SK-N-SH treated with all-trans-retinoic acid at 6 μM for 48 hours (cell line): ENCODE measurements at regions not wholly inside any gene's neighbourhood (a gene's known extent, or its start where the extent isn't known, plus 50 kb on each side); places are given as distances from the start of the nearest gene placed in this dataset.

Experiments
- ATAC-seq: fragments of 200-7000 bp; cut with Tn5 transposase; 3 replicates; pipeline ENCODE4 v1.9.1; 2020; ENCODE audit warnings: mild to moderate bottlenecking, moderate library complexity
- BACH2 ChIP-seq: fragments of 250-450 bp; sonication (Bioruptor Pico); IDR thresholded peaks from 2 replicates; pipeline ENCODE4 v1.9.0; 2021; ENCODE audit warnings: mild to moderate bottlenecking, borderline replicate concordance
- CREB5 ChIP-seq: fragments of 250-450 bp; sonication (Bioruptor Pico); IDR thresholded peaks from 2 replicates; pipeline ENCODE4 v1.5.1; 2020; ENCODE audit warnings: low read depth, mild to moderate bottlenecking, moderate library complexity
- CSDC2 ChIP-seq: fragments of 250-450 bp; sonication (Bioruptor Pico); IDR thresholded peaks from 2 replicates; pipeline ENCODE4 v1.5.0; 2020; ENCODE audit warnings: mild to moderate bottlenecking, moderate library complexity
- CSRNP3 ChIP-seq: fragments of 250-450 bp; sonication (Bioruptor Pico); IDR thresholded peaks from 2 replicates; pipeline ENCODE4 v1.5.1; 2021; ENCODE audit warnings: mild to moderate bottlenecking, moderate library complexity
- GLIS3 ChIP-seq: fragments of 250-450 bp; sonication (Bioruptor Pico); IDR thresholded peaks from 2 replicates; pipeline ENCODE4 v1.5.0; 2020; ENCODE audit warnings: mild to moderate bottlenecking, moderate library complexity
- ISL1 ChIP-seq: fragments of 250-450 bp; sonication (Bioruptor Pico); IDR thresholded peaks from 2 replicates; pipeline ENCODE4 v2.1.2; 2022; ENCODE audit warnings: mild to moderate bottlenecking, moderate library complexity
- OSR1 ChIP-seq: fragments of 250-450 bp; sonication (Bioruptor Pico); IDR thresholded peaks from 2 replicates; pipeline ENCODE4 v1.8.0; 2022; ENCODE audit warnings: moderate library complexity, mild to moderate bottlenecking, inconsistent platforms
- PATZ1 ChIP-seq: fragments of 250-450 bp; sonication (Bioruptor Pico); IDR thresholded peaks from 2 replicates; pipeline ENCODE4 v1.8.0; 2020; ENCODE audit warnings: mild to moderate bottlenecking, moderate library complexity, borderline replicate concordance
- PPARA ChIP-seq: fragments of 250-450 bp; sonication (Bioruptor Pico); IDR thresholded peaks from 2 replicates; pipeline ENCODE4 v1.5.0; 2020; ENCODE audit warnings: mild to moderate bottlenecking, borderline replicate concordance
- RARB ChIP-seq: fragments of 250-450 bp; sonication (Bioruptor Pico); IDR thresholded peaks from 2 replicates; pipeline ENCODE4 v1.8.0; 2021; ENCODE audit warnings: mild to moderate bottlenecking, moderate library complexity
- SNAI2 ChIP-seq: fragments of 250-450 bp; sonication (Bioruptor Pico); IDR thresholded peaks from 2 replicates; pipeline ENCODE4 v1.5.0; 2020; ENCODE audit warnings: mild to moderate bottlenecking, moderate library complexity
- TCF4 ChIP-seq: fragments of 250-450 bp; sonication (Bioruptor Pico); IDR thresholded peaks from 2 replicates; pipeline ENCODE4 v1.8.0; 2021; ENCODE audit warnings: mild to moderate bottlenecking, moderate library complexity, borderline replicate concordance
- TOX ChIP-seq: fragments of 250-450 bp; sonication (Bioruptor Pico); IDR thresholded peaks from 2 replicates; pipeline ENCODE4 v1.8.0; 2021; ENCODE audit warnings: mild to moderate bottlenecking, moderate library complexity, borderline replicate concordance
- TSHZ2 ChIP-seq: fragments of 250-450 bp; sonication (Bioruptor Pico); IDR thresholded peaks from 2 replicates; pipeline ENCODE4 v1.5.0; 2020; ENCODE audit warnings: mild to moderate bottlenecking, moderate library complexity
- ZC3H10 ChIP-seq: fragments of 250-450 bp; sonication (Bioruptor Pico); IDR thresholded peaks from 2 replicates; pipeline ENCODE4 v1.5.1; 2021; ENCODE audit warnings: mild to moderate bottlenecking, moderate library complexity
- ZFP3 ChIP-seq: fragments of 250-450 bp; sonication (Bioruptor Pico); IDR thresholded peaks from 2 replicates; pipeline ENCODE4 v1.5.0; 2020; ENCODE audit warnings: mild to moderate bottlenecking, moderate library complexity
- ZFP30 ChIP-seq: fragments of 450-650 bp; formaldehyde crosslinking; IDR thresholded peaks from 2 replicates; pipeline ENCODE4 v1.5.0; 2022; ENCODE audit warnings: mild to moderate bottlenecking, moderate library complexity
- ZNF70 ChIP-seq: fragments of 450-650 bp; formaldehyde crosslinking; IDR thresholded peaks from 2 replicates; pipeline ENCODE4 v1.5.0; 2020; ENCODE audit warnings: mild to moderate bottlenecking, moderate library complexity
- ZNF8 ChIP-seq: fragments of 450-650 bp; formaldehyde crosslinking; IDR thresholded peaks from 2 replicates; pipeline ENCODE4 v1.5.0; 2020; ENCODE audit warnings: mild to moderate bottlenecking, moderate library complexity

GRCh38 chr2:236798491-236798890 lies 228.9 kb downstream of the ACKR3 start:
- TF ChIP-seq ISL1 (CRISPR knock-in tag) (no peak), TOX (CRISPR knock-in tag) (no peak), CSRNP3 (CRISPR knock-in tag) (no peak), SNAI2 (CRISPR knock-in tag) (no peak), RARB (CRISPR knock-in tag) (no peak), ZNF8 (CRISPR knock-in tag) (no peak)
- ATAC-seq = no peak

GRCh38 chr2:236799391-236800026 lies 229.9 kb downstream of the ACKR3 start:
- no peak for ATAC-seq
- TF ChIP-seq ZFP3 (CRISPR knock-in tag) (no peak), BACH2 (CRISPR knock-in tag) (no peak), CREB5 (CRISPR knock-in tag) (no peak), TCF4 (CRISPR knock-in tag) (no peak), OSR1 (no peak), TSHZ2 (CRISPR knock-in tag) (no peak), ZFP30 (CRISPR knock-in tag) (no peak), RARB (CRISPR knock-in tag) (no peak), ZC3H10 (CRISPR knock-in tag) (no peak), ISL1 (CRISPR knock-in tag) (no peak), ZNF70 (CRISPR knock-in tag) (no peak), SNAI2 (CRISPR knock-in tag) (no peak), CSRNP3 (CRISPR knock-in tag) (no peak)

GRCh38 chr2:236802862-236803261 lies 233.2 kb downstream of the ACKR3 start:
- no peak for TF ChIP-seq ZNF8 (CRISPR knock-in tag)
- ATAC-seq = no peak

- TF ChIP-seq BACH2 (CRISPR knock-in tag) (no peak), ISL1 (CRISPR knock-in tag) (no peak), CREB5 (CRISPR knock-in tag) (no peak), PATZ1 (no peak), GLIS3 (CRISPR knock-in tag) (no peak), TCF4 (CRISPR knock-in tag) (no peak), SNAI2 (CRISPR knock-in tag) (no peak), ZNF70 (CRISPR knock-in tag) (no peak), TSHZ2 (CRISPR knock-in tag) (no peak), ZNF8 (CRISPR knock-in tag) (no peak), CSDC2 (CRISPR knock-in tag) (no peak), PPARA (CRISPR knock-in tag) (no peak), CSRNP3 (CRISPR knock-in tag) (no peak)
- ATAC-seq = no peak
These were observed 234.0 kb downstream of the ACKR3 start for GRCh38 chr2:236803621-236804020.
